Erythroblast (primary cell): ENCODE measurements at regions not wholly inside any gene's neighbourhood (a gene's known extent, or its start where the extent isn't known, plus 50 kb on each side); places are given as distances from the start of the nearest gene placed in this dataset.
"Not testable (repeated sequence)": the region's sequence is repeated elsewhere in the genome, so short reads cannot be mapped to it uniquely, and the experiment has no call there.

Experiments used
- DNase-seq, 2 experiments: peaks; one replicate each; lab custom pipeline; 2025; lab: John Stamatoyannopoulos, UW
- GATA1 ChIP-seq: IDR thresholded peaks from 2 replicates; pipeline ENCODE4 v1.6.1; 2011; ENCODE audit warnings: low read depth, mild to moderate bottlenecking, control low read depth, low read length, moderate library complexity
- POLR2A ChIP-seq: IDR thresholded peaks from 2 replicates; pipeline ENCODE4 v1.6.1; 2011; ENCODE audit warnings: mild to moderate bottlenecking, low read length

- no peak for DNase-seq
- TF ChIP-seq POLR2A (no peak), GATA1 (no peak)
Observed at GRCh38 chr6:67003844-67004243, 1296.8 kb upstream of the EYS start.

- no peak for TF ChIP-seq POLR2A
- no peak for TF ChIP-seq GATA1
- DNase-seq = no peak
Observed at GRCh38 chr6:67000121-67000520, 1293.1 kb upstream of the EYS start.

GRCh38 chr6:66997579-66997978, 1290.6 kb upstream of the EYS start:
- not testable (repeated sequence) for DNase-seq

- no peak for TF ChIP-seq GATA1
- no peak for TF ChIP-seq POLR2A
Observed at GRCh38 chr6:66995669-66996068, 1288.6 kb upstream of the EYS start.

DNA sequence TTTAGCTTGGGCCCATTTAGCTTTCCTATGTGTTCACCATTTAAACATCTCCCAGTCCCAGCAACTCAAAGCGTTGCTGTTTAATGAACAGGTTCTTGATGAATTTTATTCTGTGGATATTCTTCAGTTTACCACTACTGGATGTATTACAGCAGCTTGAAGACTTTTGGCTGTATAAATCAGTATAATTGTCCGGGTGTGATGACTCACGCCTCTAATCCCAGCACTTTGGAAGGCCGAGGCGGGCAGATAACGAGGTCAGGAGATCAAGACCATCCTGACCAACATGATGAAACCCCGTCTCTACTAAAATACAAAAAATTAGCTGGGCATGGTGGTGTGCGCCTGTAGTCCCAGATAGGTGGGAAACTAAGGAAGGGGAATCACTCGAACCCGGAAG, 1286.7 kb upstream of the EYS start:
- DNase-seq = not testable (repeated sequence)

More at GRCh38 chr6:66995669-66996068, 1288.6 kb upstream of the EYS start:
- DNase-seq = no peak

GRCh38 chr6:66993272-66993671, 1286.2 kb upstream of the EYS start:
- no peak for DNase-seq

GRCh38 chr6:66992660-66993059, 1285.6 kb upstream of the EYS start:
- no peak for DNase-seq
- no peak for TF ChIP-seq POLR2A
- no peak for TF ChIP-seq GATA1

More at GRCh38 chr6:66993272-66993671, 1286.2 kb upstream of the EYS start:
- TF ChIP-seq POLR2A (no peak), GATA1 (no peak)

DNA sequence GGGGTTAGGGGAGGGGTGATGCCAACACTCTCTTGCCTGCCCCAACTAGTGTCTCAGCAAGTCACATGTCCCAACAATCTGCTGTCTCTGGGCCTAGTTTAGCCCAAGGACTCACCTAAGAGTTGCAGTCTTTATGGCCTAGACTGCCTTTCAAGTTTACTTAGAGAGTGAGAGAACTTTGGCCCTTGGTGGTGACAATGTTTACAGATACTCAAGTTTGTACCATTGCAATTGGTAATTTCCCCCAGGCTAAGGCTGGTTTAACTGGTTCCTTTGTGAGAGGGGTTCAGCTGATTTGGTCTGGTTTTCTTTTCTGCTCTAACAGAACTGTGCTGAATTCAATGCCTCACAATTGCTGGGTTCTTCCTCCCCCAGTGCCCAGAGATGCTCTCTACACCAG, 1279.9 kb upstream of the EYS start:
- TF ChIP-seq GATA1 (no peak), POLR2A (no peak)
- peak in 1 of 2 experiments; percentile 0 for DNase-seq

DNA sequence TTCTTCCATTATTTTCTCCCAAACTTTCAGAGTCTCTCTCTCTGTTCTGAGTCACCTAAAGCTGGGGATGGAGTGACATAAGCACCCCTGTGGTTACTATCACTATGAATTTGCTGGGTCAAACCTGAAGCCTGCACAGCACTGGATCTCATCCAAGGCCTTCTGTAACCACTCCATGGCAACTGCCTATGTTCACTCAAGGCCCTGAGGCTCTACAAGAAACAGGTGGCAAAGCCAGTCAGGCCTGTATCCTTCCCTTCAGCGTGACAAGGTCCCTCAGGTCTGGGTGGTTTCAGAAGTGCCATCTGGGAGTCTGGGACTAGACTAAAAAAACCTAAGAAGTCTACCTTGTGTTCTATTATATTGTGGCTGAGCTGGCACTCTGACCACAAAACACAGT, 1278.8 kb upstream of the EYS start:
- DNase-seq = no peak
- TF ChIP-seq GATA1 (no peak), POLR2A (no peak)

DNA sequence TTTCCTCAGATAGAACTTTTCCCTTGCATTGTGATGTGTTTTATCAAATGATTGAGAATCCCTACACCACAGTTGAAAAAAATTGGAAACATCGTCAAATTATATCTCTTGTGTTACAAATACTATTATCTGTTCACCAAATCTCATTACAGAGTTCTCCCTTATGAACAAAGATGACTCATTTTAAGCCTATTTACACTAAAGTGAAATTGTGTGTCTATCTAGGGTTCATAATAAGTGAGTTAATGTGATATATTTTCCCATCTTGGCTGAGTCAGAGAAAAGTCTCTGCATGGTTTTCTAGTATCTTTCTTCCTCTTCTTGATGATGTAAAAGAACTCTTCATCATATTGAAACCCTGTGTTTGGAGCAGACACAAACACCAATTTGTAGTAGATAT, 1263.3 kb upstream of the EYS start:
- no peak for DNase-seq
- no peak for TF ChIP-seq GATA1
- no peak for TF ChIP-seq POLR2A

DNA sequence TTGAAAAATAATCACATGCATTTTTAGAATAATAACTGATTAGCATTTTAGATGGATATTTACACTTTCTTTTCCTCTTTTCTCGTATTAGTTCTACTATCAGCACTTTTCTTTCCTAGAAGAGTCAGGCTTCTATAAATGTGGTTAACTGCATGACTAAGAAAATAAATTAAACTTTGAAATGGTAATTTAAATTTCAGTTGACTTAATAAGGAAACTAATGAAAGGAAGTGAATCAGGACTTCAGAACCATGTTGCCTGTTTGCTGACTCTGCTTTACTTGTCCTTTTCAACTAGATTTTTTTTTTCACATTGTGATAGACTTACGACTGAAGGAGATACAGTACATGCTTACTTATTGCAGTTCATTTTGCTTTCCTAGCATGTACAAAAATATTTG, 1258.2 kb upstream of the EYS start:
- DNase-seq = no peak
- TF ChIP-seq POLR2A (no peak), GATA1 (no peak)

DNA sequence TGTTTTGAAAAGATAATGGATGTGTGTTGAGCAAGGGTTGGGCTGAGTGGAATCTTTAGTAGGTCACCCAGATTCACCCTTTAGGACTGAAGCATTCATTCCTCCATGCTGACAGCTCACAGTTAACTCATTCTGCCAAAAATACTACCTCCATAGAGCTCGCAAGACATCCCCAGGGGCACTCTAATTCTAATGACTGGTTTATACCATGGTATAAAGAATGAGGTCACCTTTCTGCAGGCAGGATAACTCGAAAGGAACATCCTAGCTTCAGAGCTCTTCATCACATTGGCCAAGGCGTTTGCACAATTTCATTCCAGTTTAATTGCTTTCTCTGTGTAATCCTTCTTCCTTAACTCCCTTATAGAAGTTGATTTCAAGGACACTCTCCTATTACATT, 1257.2 kb upstream of the EYS start:
- DNase-seq = no peak
- no peak for TF ChIP-seq POLR2A
- TF ChIP-seq GATA1 = no peak

- TF ChIP-seq POLR2A (no peak), GATA1 (no peak)
Observed at GRCh38 chr6:66962082-66962481, 1255.1 kb upstream of the EYS start.

GRCh38 chr6:66961191-66961590, 1254.2 kb upstream of the EYS start:
- TF ChIP-seq GATA1 = no peak
- DNase-seq = no peak

More at GRCh38 chr6:66962082-66962481, 1255.1 kb upstream of the EYS start:
- no peak for DNase-seq

GRCh38 chr6:66949191-66949661, 1242.2 kb upstream of the EYS start:
- no peak for DNase-seq
- TF ChIP-seq GATA1 = no peak
- no peak for TF ChIP-seq POLR2A

GRCh38 chr6:66948106-66948505, 1241.1 kb upstream of the EYS start:
- no peak for DNase-seq
- no peak for TF ChIP-seq POLR2A
